Esophagus squamous epithelium (tissue), 5 donors: ENCODE measurements at regions not wholly inside any gene's neighbourhood (a gene's known extent, or its start where the extent isn't known, plus 50 kb on each side); places are given as distances from the start of the nearest gene placed in this dataset.

Source experiments
- DNase-seq: peaks from one replicate; lab custom pipeline; 2025; lab: John Stamatoyannopoulos, UW
- H3K27ac ChIP-seq, 4 donors: fragments of 200-600 bp; sonication (generic); one replicate each; pipeline ENCODE4 v1.5.1; 2016 to 2019; ENCODE audit warnings: mild to moderate bottlenecking in 1 of 4
- H3K27me3 ChIP-seq, 4 donors: fragments of 200-600 bp; sonication (generic); 1 replicate in 3 of 4; 2 replicates in 1 of 4; pipeline versions ENCODE4 v1.5.1 to v1.6.0; 2017 to 2021; ENCODE audit warnings: antibody characterized with exemption in 1 of 4
- H3K36me3 ChIP-seq, 3 donors: fragments of 200-600 bp; sonication (generic); one replicate each; pipeline ENCODE4 v1.5.1; 2016 to 2019
- H3K4me1 ChIP-seq, 3 donors: fragments of 200-600 bp; sonication (generic); one replicate each; pipeline ENCODE4 v1.5.1; 2017 to 2019
- H3K4me3 ChIP-seq, 4 donors: fragments of 200-600 bp; sonication (generic); 1 replicate in 3 of 4; 2 replicates in 1 of 4; pipeline ENCODE4 v1.5.1; 2016 to 2019; ENCODE audit warnings: mild to moderate bottlenecking in 2 of 4, moderate library complexity in 1 of 4
- H3K9me3 ChIP-seq, 3 donors: fragments of 200-600 bp; sonication (generic); one replicate each; pipeline ENCODE4 v1.5.1; 2016 to 2019
- CTCF ChIP-seq, 6 experiments: fragments of 450-650 bp in 4 of 6; fragments of 200-600 bp in 2 of 6; sonication (generic) in 2 of 6; IDR thresholded peaks; one replicate each; pipeline ENCODE4 v1.5.1; 2016 to 2019; ENCODE audit warnings: antibody characterized with exemption in 6 of 6, mild to moderate bottlenecking in 4 of 6, moderate library complexity in 4 of 6
- POLR2A ChIP-seq, 4 donors: fragments of 450-650 bp; IDR thresholded peaks; one replicate each; pipeline ENCODE4 v1.6.1; 2017; ENCODE audit warnings: antibody characterized with exemption in 4 of 4, mild to moderate bottlenecking in 4 of 4, moderate library complexity in 3 of 4
- WGBS, 2 donors: methylation state at CpG; one replicate each; pipeline ENCODE4 v1.1.5; 2018; 5-methylcytosine and 5-hydroxymethylcytosine counted together
- intact Hi-C: fragments of 100-400 bp; cut with DNase I; formaldehyde crosslinking; loops from one replicate; pipeline ENCODE4 v1.15.0; 2022
- donor health status: DM: yes; HTN: yes; CAD: no.

GRCh38 chr6:165173484-165173883, 135.9 kb downstream of the C6orf118 start:
- Histone ChIP-seq H3K4me3 (no peak overlapping the region), H3K4me1 (no peaks in the 10 kb centered on the region), H3K9me3 (peaks cover 0 to 5% (median 0%) of the 10 kb centered on the region in 3 donors), H3K36me3 (no peaks in the 10 kb centered on the region), H3K27me3 (no peaks in the 10 kb centered on the region), H3K27ac (no peak overlapping the region)
- 80 to 81% methylated on average over 4 of the region's 4 CpGs for WGBS, 2 donors
- DNase-seq: no peak
- TF ChIP-seq CTCF (IDR thresholded peaks at IDR 0.05) (no peak), POLR2A (IDR thresholded peaks at IDR 0.05) (no peak)
- intact Hi-C loops: no loop called here

- Histone ChIP-seq H3K27ac (no peak overlapping the region), H3K36me3 (no peaks in the 10 kb centered on the region), H3K27me3 (no peaks in the 10 kb centered on the region), H3K9me3 (peaks cover 0 to 8% (median 3%) of the 10 kb centered on the region in 3 donors), H3K4me1 (no peaks in the 10 kb centered on the region), H3K4me3 (no peak overlapping the region)
- 55 to 77% methylated on average over 4 of the region's 4 CpGs for WGBS, 2 donors
- no peak for TF ChIP-seq POLR2A (IDR thresholded peaks at IDR 0.05)
- no peak for TF ChIP-seq CTCF (IDR thresholded peaks at IDR 0.05)
- DNase-seq: no peak
- intact Hi-C loops: no loop called here
Observed at GRCh38 chr6:165167861-165168260, 141.5 kb downstream of the C6orf118 start.

- Histone ChIP-seq H3K27me3 (no peaks in the 10 kb centered on the region), H3K4me3 (no peak overlapping the region), H3K9me3 (peaks cover 0 to 13% (median 3%) of the 10 kb centered on the region in 3 donors), H3K27ac (no peak overlapping the region), H3K36me3 (no peaks in the 10 kb centered on the region), H3K4me1 (no peaks in the 10 kb centered on the region)
- intact Hi-C loops: no loop called here
- TF ChIP-seq POLR2A (IDR thresholded peaks at IDR 0.05): no peak
- no peak for TF ChIP-seq CTCF (IDR thresholded peaks at IDR 0.05)
- WGBS, 2 donors: 41 to 59% methylated on average over 2 of the region's 2 CpGs
- no peak for DNase-seq
Observed at GRCh38 chr6:165167311-165167710, 142.1 kb downstream of the C6orf118 start.

DNA sequence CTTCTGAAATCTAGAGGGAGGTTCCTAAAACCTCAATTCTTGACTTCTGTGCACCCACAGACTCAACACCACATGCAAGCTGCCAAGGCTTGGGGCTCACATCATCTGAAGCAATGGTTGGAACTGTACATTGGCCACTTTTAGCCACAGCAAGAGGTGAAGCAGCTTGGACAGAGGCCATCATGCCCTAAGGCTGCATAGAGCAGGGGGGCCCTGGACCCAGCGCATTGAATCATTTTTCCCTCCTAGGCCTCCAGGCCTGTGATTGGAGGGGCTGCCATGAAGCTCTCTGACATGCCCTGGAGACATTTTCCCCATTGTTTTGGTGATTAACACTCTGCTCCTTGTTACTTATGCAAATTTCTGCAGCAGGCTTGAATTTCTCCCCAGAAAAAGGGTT, 145.9 kb downstream of the C6orf118 start:
- DNase-seq: no peak
- no peaks in the 10 kb centered on the region for H3K4me1 ChIP-seq
- H3K36me3 ChIP-seq: no peaks in the 10 kb centered on the region
- WGBS, 2 donors: 90 to 100% methylated on average over 1 of the region's 1 CpG
- no peak overlapping the region for H3K27ac ChIP-seq
- TF ChIP-seq CTCF (IDR thresholded peaks at IDR 0.05): no peak
- TF ChIP-seq POLR2A (IDR thresholded peaks at IDR 0.05): no peak
- peaks cover 0 to 15% (median 3%) of the 10 kb centered on the region in 3 donors for H3K9me3 ChIP-seq
- intact Hi-C loops: no loop called here
- H3K4me3 ChIP-seq: no peak overlapping the region
- no peaks in the 10 kb centered on the region for H3K27me3 ChIP-seq

- no peaks in the 10 kb centered on the region for H3K27me3 ChIP-seq
- H3K4me3 ChIP-seq: no peak overlapping the region
- no peak overlapping the region for H3K27ac ChIP-seq
- 44% methylated on average over 1 of the region's 1 CpG; no CpG with 5 or more reads in 1 of the 2 donors for WGBS, 2 donors
- H3K36me3 ChIP-seq: no peaks in the 10 kb centered on the region
- intact Hi-C loops: no loop called here
- DNase-seq: no peak
- peaks cover 0 to 15% (median 3%) of the 10 kb centered on the region in 3 donors for H3K9me3 ChIP-seq
- no peaks in the 10 kb centered on the region for H3K4me1 ChIP-seq
- TF ChIP-seq CTCF (IDR thresholded peaks at IDR 0.05) (no peak), POLR2A (IDR thresholded peaks at IDR 0.05) (no peak)
Observed at GRCh38 chr6:165159460-165159859, 149.9 kb downstream of the C6orf118 start.
